GM12875 (cell line): ENCODE measurements at regions not wholly inside any gene's neighbourhood (a gene's known extent, or its start where the extent isn't known, plus 50 kb on each side); places are given as distances from the start of the nearest gene placed in this dataset.
"Not testable (repeated sequence)": the region's sequence is repeated elsewhere in the genome, so short reads cannot be mapped to it uniquely, and the experiment has no call there.

Experiments
- H3K4me3 ChIP-seq: one replicate; pipeline ENCODE4 v1.5.1; 2011; ENCODE audit warnings: low read depth, low read length, control low read depth
- TF ChIP-seq, protein P1 (sequence below): IDR thresholded peaks from 2 replicates; pipeline ENCODE4 v1.5.1; 2011; ENCODE audit warnings: low read depth, mild to moderate bottlenecking, control low read depth, inconsistent platforms, low read length, moderate library complexity, borderline replicate concordance; ENCODE audit not compliant: insufficient read depth

DNA sequence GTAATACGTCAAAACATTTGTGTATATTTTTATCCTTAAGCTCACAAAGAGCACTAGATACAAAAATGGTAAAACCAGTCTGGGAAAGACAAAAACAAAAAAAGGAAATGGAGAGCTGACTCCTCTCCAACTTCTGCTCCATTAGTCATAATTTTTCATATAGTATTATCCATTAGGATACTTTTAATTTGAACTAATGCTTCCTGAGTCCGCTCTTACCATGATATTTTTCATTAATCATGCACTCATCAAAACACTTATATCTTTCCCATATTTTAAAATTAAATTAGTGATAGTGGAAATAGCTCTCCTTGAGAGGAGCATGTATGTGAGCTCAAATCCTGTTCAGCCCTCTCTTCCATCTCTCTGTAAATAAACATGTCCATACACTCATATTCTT is 1093.0 kb upstream of the MIR17HG start:
- TF ChIP-seq, protein P1, sequence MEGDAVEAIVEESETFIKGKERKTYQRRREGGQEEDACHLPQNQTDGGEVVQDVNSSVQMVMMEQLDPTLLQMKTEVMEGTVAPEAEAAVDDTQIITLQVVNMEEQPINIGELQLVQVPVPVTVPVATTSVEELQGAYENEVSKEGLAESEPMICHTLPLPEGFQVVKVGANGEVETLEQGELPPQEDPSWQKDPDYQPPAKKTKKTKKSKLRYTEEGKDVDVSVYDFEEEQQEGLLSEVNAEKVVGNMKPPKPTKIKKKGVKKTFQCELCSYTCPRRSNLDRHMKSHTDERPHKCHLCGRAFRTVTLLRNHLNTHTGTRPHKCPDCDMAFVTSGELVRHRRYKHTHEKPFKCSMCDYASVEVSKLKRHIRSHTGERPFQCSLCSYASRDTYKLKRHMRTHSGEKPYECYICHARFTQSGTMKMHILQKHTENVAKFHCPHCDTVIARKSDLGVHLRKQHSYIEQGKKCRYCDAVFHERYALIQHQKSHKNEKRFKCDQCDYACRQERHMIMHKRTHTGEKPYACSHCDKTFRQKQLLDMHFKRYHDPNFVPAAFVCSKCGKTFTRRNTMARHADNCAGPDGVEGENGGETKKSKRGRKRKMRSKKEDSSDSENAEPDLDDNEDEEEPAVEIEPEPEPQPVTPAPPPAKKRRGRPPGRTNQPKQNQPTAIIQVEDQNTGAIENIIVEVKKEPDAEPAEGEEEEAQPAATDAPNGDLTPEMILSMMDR = no peak
- H3K4me3 ChIP-seq = no peak overlapping the region

DNA sequence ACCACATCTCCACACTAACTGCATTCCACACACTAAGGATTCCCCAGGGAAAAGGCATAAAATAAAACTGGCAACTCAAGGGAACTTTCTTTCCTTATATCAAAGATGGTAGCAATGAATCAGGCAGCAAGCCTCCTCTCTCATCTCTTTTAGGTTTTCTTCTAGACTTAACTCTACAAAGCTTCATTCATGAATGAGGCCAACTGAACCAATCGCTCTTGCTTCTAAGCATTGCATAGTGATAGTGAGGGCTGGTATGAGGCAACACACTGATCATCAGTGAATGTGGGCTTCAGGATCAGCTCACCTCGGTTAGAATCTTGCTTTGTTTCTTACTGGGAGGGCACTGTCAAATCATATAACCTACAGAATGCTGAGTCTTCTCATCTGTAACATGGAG is 1090.7 kb upstream of the MIR17HG start:
- H3K4me3 ChIP-seq = no peak overlapping the region
- TF ChIP-seq, protein P1 = no peak

DNA sequence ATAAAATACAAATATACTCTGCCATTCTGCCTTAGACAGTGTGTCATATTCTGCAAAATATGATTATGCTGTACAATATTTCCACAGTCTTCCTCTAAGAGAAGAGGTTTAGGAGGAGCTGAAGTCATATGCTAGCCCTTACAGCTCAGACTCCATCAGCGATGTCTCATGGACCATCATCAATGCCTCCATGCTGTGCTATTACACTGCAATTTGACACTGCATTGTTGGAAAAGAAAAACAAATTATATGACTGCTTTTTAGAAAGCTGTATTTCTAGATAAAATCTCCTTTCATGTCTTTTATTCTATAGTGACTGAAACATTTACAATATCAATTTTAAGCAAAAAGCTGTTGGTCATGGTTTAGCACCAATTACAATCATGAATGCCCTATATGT is 1089.4 kb upstream of the MIR17HG start:
- TF ChIP-seq, protein P1 = no peak
- H3K4me3 ChIP-seq = no peak overlapping the region

DNA sequence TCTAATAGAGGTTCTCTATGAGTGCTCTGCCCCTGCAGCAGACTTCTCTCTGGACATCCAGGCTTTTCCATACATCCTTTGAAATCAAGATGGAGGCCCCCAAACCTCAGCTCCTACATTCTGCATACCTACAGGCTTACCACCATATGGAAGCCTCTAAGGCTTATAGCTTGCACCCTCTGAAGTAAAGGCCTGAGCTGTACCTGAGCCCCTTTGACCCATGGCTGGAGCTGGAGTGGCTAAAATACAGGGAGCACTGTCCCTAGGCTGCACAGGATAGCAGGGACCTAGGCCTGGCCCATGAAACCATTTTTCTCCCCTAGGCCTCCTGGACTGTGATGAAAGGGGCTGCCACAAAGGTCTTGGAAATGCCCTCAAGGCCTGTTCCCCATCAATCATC is 1086.1 kb upstream of the MIR17HG start:
- TF ChIP-seq, protein P1 = no peak

DNA sequence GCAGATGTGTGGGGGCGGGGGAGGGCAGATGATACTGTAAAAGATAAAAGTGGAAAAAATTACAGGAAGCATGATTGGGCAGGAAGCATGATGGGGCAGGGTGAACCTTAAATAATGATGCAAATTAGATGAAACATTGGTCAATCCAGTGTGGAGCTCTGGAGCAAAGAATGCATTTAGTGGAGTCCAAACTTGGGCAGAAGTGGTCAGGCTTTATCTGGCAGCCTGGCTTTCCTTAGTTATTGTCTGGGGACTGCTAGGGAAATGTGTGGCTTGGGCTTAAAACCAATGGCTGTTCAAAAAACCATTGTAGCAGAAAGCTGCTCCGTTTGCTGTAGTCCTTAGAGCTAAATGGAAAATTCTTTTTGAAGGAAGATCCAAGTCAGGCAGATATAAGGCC is 1077.3 kb upstream of the MIR17HG start:
- TF ChIP-seq, protein P1 = no peak
- H3K4me3 ChIP-seq = no peak overlapping the region

More for the DNA sequence above, 1086.1 kb upstream of the MIR17HG start:
- H3K4me3 ChIP-seq = no peak overlapping the region

DNA sequence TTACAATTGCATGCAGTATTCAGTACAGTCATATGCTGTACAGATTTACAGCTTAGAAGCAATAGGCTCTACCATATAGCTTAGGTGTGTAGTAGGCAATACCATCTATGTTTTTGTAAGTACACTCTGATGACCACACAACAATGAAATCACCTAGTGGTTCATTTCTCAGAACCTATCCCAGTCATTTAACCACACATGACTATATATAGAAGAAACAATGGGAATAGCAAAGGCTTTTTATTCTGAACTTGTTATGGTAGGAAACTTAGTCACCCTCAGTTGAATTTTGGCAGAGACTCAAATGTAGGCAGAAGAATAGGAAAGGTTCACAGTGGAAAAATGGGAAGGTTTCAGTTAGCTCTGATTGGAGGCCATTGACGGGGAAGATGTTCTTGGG is 1075.1 kb upstream of the MIR17HG start:
- H3K4me3 ChIP-seq = no peak overlapping the region
- TF ChIP-seq, protein P1 = no peak

DNA sequence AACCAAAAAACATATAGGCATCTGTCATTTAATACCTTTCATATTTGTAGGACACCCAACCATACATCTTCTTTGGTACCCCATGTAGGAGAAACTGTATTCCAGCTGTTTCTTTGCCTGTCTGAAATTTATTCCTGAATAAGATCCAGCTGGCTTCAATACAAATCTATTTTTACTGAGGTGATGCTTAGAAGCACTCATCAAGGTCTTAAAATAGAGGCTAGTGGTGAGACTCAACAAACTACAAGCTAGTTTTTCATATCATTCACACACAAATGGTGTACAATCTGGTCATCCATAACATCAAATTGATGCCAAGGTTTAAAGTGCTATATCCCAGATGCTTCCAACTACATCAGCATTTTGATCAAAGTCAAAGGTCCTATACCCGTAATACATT is 1071.3 kb upstream of the MIR17HG start:
- TF ChIP-seq, protein P1 = no peak
- no peak overlapping the region for H3K4me3 ChIP-seq

DNA sequence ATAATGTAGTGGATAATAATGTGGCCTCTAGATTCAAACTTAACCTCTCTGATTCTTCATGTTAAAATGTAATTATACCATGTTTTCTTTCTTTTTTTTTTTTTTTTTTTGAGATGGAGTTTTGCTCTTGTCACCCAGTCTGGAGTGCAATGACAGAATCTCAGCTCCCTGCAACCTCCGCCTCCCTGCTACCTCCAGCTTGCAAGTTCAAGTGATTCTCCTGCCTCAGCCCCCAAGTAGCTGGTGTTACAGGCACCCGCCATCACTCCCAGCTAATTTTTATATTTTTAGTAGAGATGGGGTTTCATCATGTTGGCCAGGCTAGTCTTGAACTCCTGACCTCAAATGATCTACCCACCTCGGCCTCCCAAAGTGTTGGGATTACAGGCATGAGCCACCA is 1069.3 kb upstream of the MIR17HG start:
- not testable (repeated sequence) for H3K4me3 ChIP-seq
